ENCODE measurements at regions not wholly inside any gene's neighbourhood (a gene's known extent, or its start where the extent isn't known, plus 50 kb on each side); places are given as distances from the start of the nearest gene placed in this dataset.

- no peak for TF ChIP-seq CTCF (IDR thresholded peaks at IDR 0.05; ENCODE audit: borderline replicate concordance, extremely low read depth, low read length, poor library complexity, severe bottlenecking)
- no peak for TF ChIP-seq EZH2 (IDR thresholded peaks at IDR 0.05; ENCODE audit: borderline replicate concordance, low read depth, low read length, severe bottlenecking)
Observed at GRCh38 chr20:7629880-7630279, 310.4 kb downstream of the HAO1 start.

Measured in DND-41 (cell line).